NCI-H748 (cell line): ENCODE measurements at regions not wholly inside any gene's neighbourhood (a gene's known extent, or its start where the extent isn't known, plus 50 kb on each side); places are given as distances from the start of the nearest gene placed in this dataset.

Source experiments
- DNase-seq: peaks from one replicate; lab custom pipeline; 2025; ENCODE audit not compliant: unreplicated experiment; lab: John Stamatoyannopoulos, UW

- DNase-seq = no peak
Observed at GRCh38 chr3:157751386-157751785, 248.2 kb upstream of the VEPH1 start.

GRCh38 chr3:157746391-157746790 lies 243.2 kb upstream of the VEPH1 start:
- DNase-seq = no peak

- DNase-seq = no peak
Observed at GRCh38 chr3:157741607-157742006, 238.4 kb upstream of the VEPH1 start.

DNA sequence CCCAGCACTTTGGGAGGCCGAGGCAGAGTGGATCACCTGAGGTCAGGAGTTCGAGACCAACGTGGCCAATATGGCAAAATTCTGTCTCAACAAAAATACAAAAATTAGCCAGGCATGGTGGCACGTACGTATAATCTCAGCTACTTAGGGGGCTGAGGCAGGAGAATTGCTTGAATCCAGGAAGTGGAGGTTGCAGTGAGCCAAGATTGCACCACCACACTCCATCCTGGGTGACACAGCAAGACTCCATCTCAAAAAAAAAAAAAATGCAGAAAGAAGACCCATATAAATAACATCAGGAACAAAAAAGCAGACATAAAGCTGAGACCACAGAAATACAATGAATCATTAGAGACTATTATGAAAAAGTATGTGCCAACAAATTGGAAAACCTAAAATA lies 235.2 kb upstream of the VEPH1 start:
- DNase-seq = no peak

GRCh38 chr3:157718800-157719199 lies 215.6 kb upstream of the VEPH1 start:
- DNase-seq = no peak

DNA sequence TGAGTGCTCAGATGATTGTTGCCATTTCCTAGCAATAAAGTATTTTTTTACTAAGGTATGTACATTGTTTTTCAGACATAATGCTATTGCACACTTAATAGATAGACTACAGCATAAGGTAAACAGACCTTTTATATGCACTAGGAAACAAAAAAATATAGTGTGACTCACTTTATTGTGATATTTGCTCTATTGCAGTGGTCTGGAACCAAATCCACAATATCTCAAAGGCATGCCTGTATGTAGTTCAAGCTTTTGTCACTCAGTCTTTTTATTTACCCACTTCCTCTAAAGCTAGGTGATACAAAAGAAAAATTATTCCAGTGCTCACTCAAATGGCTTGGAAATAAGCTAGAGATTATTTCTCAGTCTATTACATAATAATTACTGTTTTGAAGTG lies 209.9 kb upstream of the VEPH1 start:
- no peak for DNase-seq

DNA sequence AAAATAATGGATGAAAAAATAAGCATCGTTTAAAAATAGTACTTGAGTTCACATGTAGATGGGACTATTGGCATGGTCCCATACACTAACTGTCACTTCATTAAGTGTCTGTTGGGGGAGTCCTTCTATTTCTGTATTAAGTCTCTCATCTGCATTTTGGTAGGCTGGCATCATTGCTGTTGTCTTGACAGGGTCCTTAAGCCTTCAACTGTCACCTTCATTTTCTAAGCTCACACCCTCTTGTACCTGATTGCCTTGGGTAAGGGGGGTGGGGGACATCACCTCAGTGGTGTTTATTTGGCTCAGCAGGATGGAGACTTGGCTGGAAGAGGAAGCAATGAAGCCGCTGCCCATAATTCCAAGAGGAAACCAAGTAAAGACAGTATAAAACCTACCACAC lies 202.0 kb upstream of the VEPH1 start:
- no peak for DNase-seq

DNA sequence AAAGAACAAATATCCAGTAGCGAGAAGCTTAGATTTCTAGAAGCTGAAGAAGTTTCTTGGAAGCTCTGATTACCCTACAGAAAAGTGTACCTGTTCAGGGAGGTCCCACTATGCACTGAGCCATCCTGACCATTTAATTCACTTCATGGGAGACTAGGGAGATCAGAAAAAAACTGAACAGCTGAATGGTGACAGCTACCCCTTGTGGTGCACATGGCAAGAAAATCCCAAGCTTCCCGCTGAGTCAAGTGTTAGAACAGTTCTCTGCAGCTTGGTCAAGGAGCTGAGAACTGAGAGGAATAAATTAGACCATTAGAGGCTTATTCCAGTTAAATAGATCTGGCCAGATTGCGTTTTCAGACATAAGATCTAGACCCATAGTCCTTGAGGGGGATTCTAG lies 197.2 kb upstream of the VEPH1 start:
- no peak for DNase-seq

GRCh38 chr3:157695586-157695985 lies 192.4 kb upstream of the VEPH1 start:
- no peak for DNase-seq

- DNase-seq = no peak
Observed at GRCh38 chr3:157695103-157695502, 191.9 kb upstream of the VEPH1 start.

- DNase-seq = no peak
Observed at GRCh38 chr3:157693762-157694161, 190.5 kb upstream of the VEPH1 start.

DNA sequence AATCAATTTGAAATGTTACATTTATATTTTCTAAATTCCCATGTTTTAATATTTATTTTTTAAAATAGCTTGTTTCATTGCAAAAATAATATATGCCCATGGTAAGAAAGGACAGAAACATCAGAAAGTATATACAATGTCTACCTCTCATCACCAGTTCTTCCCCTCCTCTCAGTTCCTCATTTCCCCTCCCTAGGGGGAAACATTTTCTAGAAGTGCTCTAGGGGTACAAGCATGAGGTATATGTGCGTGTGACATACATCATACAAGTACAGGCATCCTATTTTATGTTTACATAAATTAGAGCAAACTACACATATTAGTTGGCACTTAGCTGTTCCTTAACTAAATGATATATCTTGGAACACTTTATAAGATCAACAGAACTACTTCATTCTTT lies 189.3 kb upstream of the VEPH1 start:
- no peak for DNase-seq

- DNase-seq = no peak
Observed at GRCh38 chr3:157683668-157684067, 180.5 kb upstream of the VEPH1 start.

DNA sequence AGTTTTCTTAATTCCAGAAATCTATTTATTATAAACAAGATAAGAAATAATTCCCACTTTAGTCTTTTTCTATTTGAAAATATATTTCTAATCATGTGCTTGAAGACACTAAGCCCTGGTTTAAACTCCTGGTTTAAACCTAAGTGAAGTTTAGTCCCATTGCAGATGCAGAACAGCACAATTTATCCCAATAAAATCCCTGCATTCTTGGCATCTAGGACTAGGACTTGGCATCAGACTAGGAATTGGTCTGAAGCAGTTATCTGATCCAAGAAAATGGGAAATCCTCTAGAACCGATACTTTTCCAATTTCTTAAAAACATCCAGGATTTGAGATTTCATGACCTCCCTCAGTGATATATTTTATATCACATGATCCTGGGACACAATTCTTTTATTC lies 168.8 kb upstream of the VEPH1 start:
- DNase-seq = no peak

GRCh38 chr3:157671656-157672055 lies 168.4 kb upstream of the VEPH1 start:
- DNase-seq = no peak

DNA sequence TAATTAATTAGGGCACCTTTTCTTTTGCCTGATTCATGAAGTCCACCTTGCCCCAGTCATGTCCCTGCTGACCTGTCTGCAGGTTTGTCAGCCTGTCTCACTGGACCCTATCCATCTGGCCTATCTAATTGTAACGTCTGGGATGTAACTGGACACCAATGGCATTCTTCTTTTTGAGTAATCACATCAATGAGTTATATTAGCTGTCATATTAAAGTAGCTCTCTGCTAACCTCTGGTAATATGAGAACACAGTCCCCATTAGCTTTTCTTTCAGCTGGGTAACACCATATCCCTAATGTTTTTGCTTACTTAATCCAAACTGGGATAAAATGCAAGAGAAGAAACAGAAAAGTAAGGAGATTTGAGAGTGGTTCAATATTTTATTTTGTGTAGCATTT lies 166.2 kb upstream of the VEPH1 start:
- DNase-seq = peak; percentile 38

DNA sequence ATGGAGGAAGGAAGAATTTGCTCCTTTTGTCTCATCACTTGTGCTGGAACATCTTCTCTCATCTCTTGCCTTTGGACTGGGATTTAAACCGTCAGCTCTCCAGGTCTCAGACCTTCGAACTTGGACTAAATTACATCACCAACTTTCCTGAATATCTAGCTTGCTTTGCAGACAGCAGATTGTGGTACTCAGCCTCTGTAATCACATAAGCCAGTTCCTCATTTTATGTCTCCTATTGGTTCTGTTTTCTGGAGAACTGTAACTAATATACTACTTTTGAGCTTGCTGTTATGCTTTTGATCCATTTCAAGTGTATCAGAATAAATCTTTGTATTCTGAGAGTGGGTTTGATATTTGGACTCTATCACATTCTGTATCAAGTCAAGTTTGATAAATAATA lies 164.3 kb upstream of the VEPH1 start:
- DNase-seq = no peak

- no peak for DNase-seq
Observed at GRCh38 chr3:157662171-157662570, 159.0 kb upstream of the VEPH1 start.

GRCh38 chr3:157660847-157661246 lies 157.6 kb upstream of the VEPH1 start:
- DNase-seq = no peak

DNA sequence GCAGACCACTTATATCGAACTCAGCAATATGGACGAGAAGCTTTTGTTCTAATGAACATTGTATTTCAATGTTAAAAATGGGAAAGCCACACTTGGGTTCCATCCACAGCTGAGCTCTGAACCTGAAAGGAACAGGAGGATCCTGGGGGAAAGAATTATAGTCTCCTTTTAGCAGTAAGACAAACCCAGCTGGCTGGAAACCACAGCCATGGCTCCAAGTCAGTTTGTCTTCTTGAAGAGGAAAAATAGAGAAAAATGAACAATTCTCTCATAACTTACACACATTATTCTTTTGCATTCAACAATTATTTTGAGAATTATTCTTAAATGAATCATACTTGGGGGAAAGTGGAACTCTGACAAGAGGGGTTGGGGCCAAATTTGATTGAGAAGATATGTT lies 149.2 kb upstream of the VEPH1 start:
- DNase-seq = no peak

GRCh38 chr3:157650699-157651098 lies 147.5 kb upstream of the VEPH1 start:
- DNase-seq = no peak

GRCh38 chr3:157650172-157650571 lies 147.0 kb upstream of the VEPH1 start:
- no peak for DNase-seq

DNA sequence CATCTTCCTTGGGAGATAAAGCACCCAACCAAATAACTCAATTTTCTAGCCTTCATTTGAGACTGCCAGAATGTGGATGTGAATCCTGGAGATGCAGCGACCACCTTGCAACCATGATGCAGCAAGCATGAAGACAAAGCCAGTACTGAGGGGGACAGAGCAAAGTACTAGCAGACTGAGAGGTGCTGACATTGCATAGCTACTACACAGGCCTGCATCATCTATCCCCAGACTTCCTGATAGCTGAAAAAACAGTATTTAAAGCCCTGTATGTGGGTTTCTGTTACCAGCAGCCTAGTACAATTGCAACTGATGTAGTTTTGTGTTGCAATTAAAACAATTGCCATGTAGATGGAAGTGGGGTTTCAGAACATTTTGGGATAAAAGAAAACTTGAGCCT lies 146.3 kb upstream of the VEPH1 start:
- no peak for DNase-seq

- no peak for DNase-seq
Observed at GRCh38 chr3:157647820-157648219, 144.6 kb upstream of the VEPH1 start.
